Gastrocnemius medialis (tissue), 4 donors: ENCODE measurements at regions not wholly inside any gene's neighbourhood (a gene's known extent, or its start where the extent isn't known, plus 50 kb on each side); places are given as distances from the start of the nearest gene placed in this dataset.

Experiments used
- ATAC-seq, 2 donors: fragments of 150-250 bp; one replicate each; pipeline ENCODE4 v1.9.1; 2016
- DNase-seq, 2 donors: peaks; one replicate each; pipeline ENCODE4 v3.0.0-alpha.2; 2019
- H3K27ac ChIP-seq, 4 donors: fragments of 200-600 bp; sonication (generic); 1 replicate in 1 of 4; 2 replicates in 3 of 4; pipeline ENCODE4 v1.5.1; 2016 to 2018; ENCODE audit warnings: mild to moderate bottlenecking in 2 of 4, moderate library complexity in 1 of 4
- H3K27me3 ChIP-seq, 3 donors: fragments of 200-600 bp; sonication (generic) in 2 of 3; 1 replicate in 1 of 3; 2 replicates in 2 of 3; pipeline versions ENCODE4 v1.5.1 to v1.6.0; 2016 to 2019; ENCODE audit warnings: mild to moderate bottlenecking in 1 of 3, moderate library complexity in 1 of 3
- H3K36me3 ChIP-seq, 2 donors: fragments of 200-600 bp; sonication (generic) in 1 of 2; one replicate each; pipeline ENCODE4 v1.5.1; 2017 to 2018
- H3K4me1 ChIP-seq, 2 donors: fragments of 200-600 bp; sonication (generic) in 1 of 2; one replicate each; pipeline ENCODE4 v1.5.1; 2016 to 2017; ENCODE audit warnings: mild to moderate bottlenecking in 2 of 2
- H3K4me3 ChIP-seq, 4 donors: fragments of 200-600 bp; sonication (generic) in 3 of 4; 1 replicate in 1 of 4; 2 replicates in 3 of 4; pipeline ENCODE4 v1.5.1; 2016 to 2019; ENCODE audit warnings: mild to moderate bottlenecking in 2 of 4
- H3K9me3 ChIP-seq, 3 donors: fragments of 200-600 bp; sonication (generic) in 2 of 3; 1 replicate in 1 of 3; 2 replicates in 2 of 3; pipeline ENCODE4 v1.5.1; 2016 to 2019
- CTCF ChIP-seq, 5 experiments: fragments of 450-650 bp in 3 of 5; fragments of 200-600 bp in 2 of 5; sonication (generic) in 2 of 5; IDR thresholded peaks in 4 of 5; conservative IDR thresholded peaks in 1 of 5; 1 replicate in 4 of 5; 2 replicates in 1 of 5; pipeline ENCODE4 v1.5.1; 2016 to 2019; ENCODE audit warnings: antibody characterized with exemption in 5 of 5, mild to moderate bottlenecking in 3 of 5, moderate library complexity in 3 of 5
- POLR2A ChIP-seq, 2 donors: fragments of 450-650 bp; IDR thresholded peaks; one replicate each; pipeline ENCODE4 v1.6.1; 2017; ENCODE audit warnings: antibody characterized with exemption in 2 of 2, mild to moderate bottlenecking in 2 of 2, moderate library complexity in 2 of 2
- in situ Hi-C, 4 donors: fragments of 200-750 bp; cut with MboI; loops; one replicate each; pipeline versions ENCODE4 v1.15.0 to v1.8.0; 2017; ENCODE audit warnings: low sequenced_read_pairs in 4 of 4
- intact Hi-C: fragments of 100-400 bp; cut with DNase I; formaldehyde crosslinking; loops from one replicate; pipeline ENCODE4 v1.15.1; 2023; ENCODE audit warnings: low total_unique reads

- intact Hi-C loops (no loop called here), in situ Hi-C loops (loop anchor here in 1 of 4 donors (10.0 kb wide), 1 partner anchor 63 kb away; the partner anchor contains the start of gene LOXL4)
- TF ChIP-seq CTCF (IDR thresholded peaks at IDR 0.05 in 4 of 5, conservative IDR thresholded peaks at IDR 0.05 in 1 of 5) (no peak), POLR2A (IDR thresholded peaks at IDR 0.05) (no peak)
- DNase-seq = no peak
- Histone ChIP-seq H3K27ac (no peak overlapping the region), H3K9me3 (no peaks in the 10 kb centered on the region), H3K4me1 (peaks cover 0 to 6% of the 10 kb centered on the region in 2 donors), H3K4me3 (no peak overlapping the region), H3K36me3 (no peaks in the 10 kb centered on the region), H3K27me3 (no peaks in the 10 kb centered on the region)
- ATAC-seq = peak in 1 of 2 donors; percentile 25
These were observed 60.2 kb upstream of the LOXL4 start for GRCh38 chr10:98328163-98328562.

GRCh38 chr10:98326621-98327027 is 58.6 kb upstream of the LOXL4 start:
- ATAC-seq (no peak), DNase-seq (no peak)
- peaks cover 4 to 14% of the 10 kb centered on the region in 2 donors for H3K4me1 ChIP-seq
- TF ChIP-seq POLR2A (IDR thresholded peaks at IDR 0.05) (no peak), CTCF (IDR thresholded peaks at IDR 0.05 in 4 of 5, conservative IDR thresholded peaks at IDR 0.05 in 1 of 5) (no peak)
- no peak overlapping the region for H3K4me3 ChIP-seq
- intact Hi-C loops (no loop called here), in situ Hi-C loops (loop anchor here in 1 of 4 donors (10.0 kb wide), 1 partner anchor 62 kb away; the partner anchor contains the start of gene LOXL4)
- H3K36me3 ChIP-seq = no peaks in the 10 kb centered on the region
- no peaks in the 10 kb centered on the region for H3K27me3 ChIP-seq
- no peak overlapping the region for H3K27ac ChIP-seq
- H3K9me3 ChIP-seq = no peaks in the 10 kb centered on the region

- Histone ChIP-seq H3K4me1 (peaks cover 4 to 26% of the 10 kb centered on the region in 2 donors), H3K27ac (peak overlapping the region; percentile 52 to 81 (median 76)), H3K4me3 (no peak overlapping the region), H3K36me3 (no peaks in the 10 kb centered on the region), H3K9me3 (no peaks in the 10 kb centered on the region), H3K27me3 (no peaks in the 10 kb centered on the region)
- in situ Hi-C loops = loop anchor here in 1 of 4 donors (10.0 kb wide), 1 partner anchor 59 kb away; the partner anchor contains the start of gene LOXL4
- intact Hi-C loops = no loop called here
- ATAC-seq = peak; percentile 84 to 94
- DNase-seq = peak; percentile 85 to 92
- TF ChIP-seq POLR2A (IDR thresholded peaks at IDR 0.05) = no peak
- TF ChIP-seq CTCF (IDR thresholded peaks at IDR 0.05 in 4 of 5, conservative IDR thresholded peaks at IDR 0.05 in 1 of 5) = no peak
These were observed 55.5 kb upstream of the LOXL4 start for GRCh38 chr10:98323221-98324164.

- intact Hi-C loops = no loop called here
- DNase-seq (no peak), ATAC-seq (no peak)
- H3K4me1 ChIP-seq = peaks cover 8 to 35% of the 10 kb centered on the region in 2 donors
- no peaks in the 10 kb centered on the region for H3K36me3 ChIP-seq
- no peaks in the 10 kb centered on the region for H3K9me3 ChIP-seq
- H3K27ac ChIP-seq = no peak overlapping the region
- in situ Hi-C loops = loop anchor here in 1 of 4 donors (10.0 kb wide), 1 partner anchor 56 kb away; the partner anchor contains the start of gene LOXL4
- TF ChIP-seq CTCF (IDR thresholded peaks at IDR 0.05 in 4 of 5, conservative IDR thresholded peaks at IDR 0.05 in 1 of 5) (no peak), POLR2A (IDR thresholded peaks at IDR 0.05) (no peak)
- no peaks in the 10 kb centered on the region for H3K27me3 ChIP-seq
- H3K4me3 ChIP-seq = no peak overlapping the region
These were observed 53.3 kb upstream of the LOXL4 start for GRCh38 chr10:98321186-98321780.
